ENCODE measurements at regions not wholly inside any gene's neighbourhood (a gene's known extent, or its start where the extent isn't known, plus 50 kb on each side); places are given as distances from the start of the nearest gene placed in this dataset.

DNA sequence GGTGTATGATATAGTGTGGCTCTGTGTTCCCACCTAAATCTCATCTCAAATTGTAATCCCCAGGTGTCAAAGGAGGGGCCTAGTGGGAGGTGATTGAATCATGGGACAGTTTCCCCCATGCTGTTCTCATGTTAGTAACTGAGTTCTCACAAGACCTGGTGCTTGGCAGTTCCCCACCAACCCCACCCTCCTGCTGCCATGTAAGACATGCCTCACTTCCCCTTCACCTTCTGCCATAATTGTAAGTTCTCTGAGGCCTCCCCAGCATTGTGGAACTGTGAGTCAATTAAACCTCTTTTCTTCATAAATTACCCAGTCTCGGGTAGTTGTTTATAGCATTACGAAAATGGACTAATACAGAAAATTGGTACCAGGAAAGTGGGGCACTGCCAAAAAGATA is 1705.3 kb downstream of the NCAM2 start:
- 33 to 100% (median 100%) methylated on average over 1 to 2 of the region's 2 CpGs; no CpG with 5 or more reads in 2 of the 10 experiments for WGBS, 10 experiments
- ATAC-seq (replicated peaks in 6 of 8) = no peak

GRCh38 chr21:22710721-22711120 is 1712.5 kb downstream of the NCAM2 start:
- Histone ChIP-seq H3K27ac (no peak overlapping the region), H3K4me1 (replicated peaks in 1 of 2) (no peaks in the 10 kb centered on the region), H3K4me3 (no peak overlapping the region)
- in situ Hi-C loops (cut with MboI; ENCODE audit: low pct_unique_long_range_greater_than_20kb in 2 of 9, low sequenced_read_pairs in 9 of 9, unreplicated experiment in 9 of 9) = no loop called here
- WGBS, 10 experiments = 0 to 100% (median 60%) methylated on average over 1 to 3 of the region's 3 CpGs
- no peak for ATAC-seq (replicated peaks in 6 of 8)

More for the DNA sequence above, 1705.3 kb downstream of the NCAM2 start:
- no peaks in the 10 kb centered on the region for H3K4me1 ChIP-seq (replicated peaks in 1 of 2)
- no peak overlapping the region for H3K27ac ChIP-seq
- in situ Hi-C loops (cut with MboI; ENCODE audit: low pct_unique_long_range_greater_than_20kb in 2 of 9, low sequenced_read_pairs in 9 of 9, unreplicated experiment in 9 of 9) = no loop called here
- H3K4me3 ChIP-seq = no peak overlapping the region

DNA sequence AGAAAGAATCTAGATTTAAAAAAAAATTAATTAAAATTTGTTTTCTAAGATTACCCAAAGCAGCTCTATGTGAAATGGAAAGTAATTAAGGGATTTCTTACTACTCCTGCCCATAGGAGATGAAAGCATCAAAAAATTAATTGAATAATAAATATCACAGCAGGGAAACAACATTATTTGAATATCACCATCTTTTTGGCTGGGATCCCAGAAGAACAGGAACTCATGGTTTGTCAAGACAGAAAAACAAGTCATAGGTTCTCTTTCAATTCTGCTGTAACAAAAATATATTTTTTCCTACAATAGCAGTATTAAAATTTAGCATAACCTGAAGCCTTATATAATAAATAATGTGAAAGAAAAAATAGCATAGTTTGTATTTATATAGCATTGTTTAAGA is 1713.4 kb downstream of the NCAM2 start:
- in situ Hi-C loops (cut with MboI; ENCODE audit: low pct_unique_long_range_greater_than_20kb in 2 of 9, low sequenced_read_pairs in 9 of 9, unreplicated experiment in 9 of 9) = no loop called here
- ATAC-seq (replicated peaks in 6 of 8) = no peak
- Histone ChIP-seq H3K4me3 (no peak overlapping the region), H3K27ac (no peak overlapping the region), H3K4me1 (replicated peaks in 1 of 2) (no peaks in the 10 kb centered on the region)

DNA sequence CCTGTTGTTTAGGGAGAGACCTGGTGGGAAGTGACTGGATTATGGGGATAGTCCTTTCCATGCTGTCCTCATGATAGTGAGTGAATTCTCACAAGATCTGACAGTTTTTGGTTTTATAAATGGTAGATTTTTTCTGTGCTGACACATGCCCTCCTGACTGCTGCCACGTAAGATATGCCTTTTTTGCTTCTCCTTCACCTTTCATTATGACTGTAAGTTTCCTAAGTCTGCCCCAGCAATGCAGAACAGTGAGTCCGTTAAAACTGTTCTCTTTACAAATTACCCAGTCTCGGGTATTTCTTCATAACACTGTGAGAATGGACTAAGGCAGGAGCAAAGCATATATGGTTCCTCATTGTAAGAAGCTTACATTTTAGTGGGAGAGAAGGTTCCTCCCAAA is 1727.2 kb downstream of the NCAM2 start:
- Histone ChIP-seq H3K4me3 (no peak overlapping the region), H3K27ac (no peak overlapping the region), H3K4me1 (replicated peaks in 1 of 2) (no peaks in the 10 kb centered on the region)
- 0 to 89% (median 17%) methylated on average over 2 to 3 of the region's 3 CpGs; no CpG with 5 or more reads in 2 of the 10 experiments for WGBS, 10 experiments
- ATAC-seq (replicated peaks in 6 of 8) = no peak
- in situ Hi-C loops (cut with MboI; ENCODE audit: low pct_unique_long_range_greater_than_20kb in 2 of 9, low sequenced_read_pairs in 9 of 9, unreplicated experiment in 9 of 9) = no loop called here

DNA sequence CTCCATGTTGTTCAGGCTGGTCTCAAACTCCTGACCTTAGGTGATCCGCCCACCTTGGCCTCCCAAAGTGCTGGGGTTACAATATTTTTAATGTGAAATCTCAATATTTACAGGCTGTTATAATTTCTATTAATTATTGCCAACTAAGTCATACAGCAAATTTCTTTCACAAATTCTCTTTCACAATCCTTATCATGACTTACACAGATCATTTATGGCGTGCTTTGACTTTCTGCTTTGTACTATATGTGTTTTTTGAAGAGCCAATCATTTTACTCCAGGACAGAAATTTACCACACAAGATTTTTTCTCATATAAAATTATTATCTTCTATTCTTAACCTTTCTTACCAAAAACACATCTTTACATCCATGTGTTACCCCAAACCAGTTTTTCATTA is 1729.9 kb downstream of the NCAM2 start:
- no peak overlapping the region for H3K4me3 ChIP-seq
- ATAC-seq (replicated peaks in 6 of 8) = no peak
- 0 to 74% (median 15%) methylated on average over 1 to 2 of the region's 2 CpGs; no CpG with 5 or more reads in 1 of the 10 experiments for WGBS, 10 experiments

GRCh38 chr21:22743085-22743484 is 1744.9 kb downstream of the NCAM2 start:
- H3K4me3 ChIP-seq = no peak overlapping the region
- H3K27ac ChIP-seq = no peak overlapping the region
- H3K4me1 ChIP-seq (replicated peaks in 1 of 2) = no peaks in the 10 kb centered on the region
- in situ Hi-C loops (cut with MboI; ENCODE audit: low pct_unique_long_range_greater_than_20kb in 2 of 9, low sequenced_read_pairs in 9 of 9, unreplicated experiment in 9 of 9) = no loop called here
- ATAC-seq (replicated peaks in 6 of 8) = no peak

More for the DNA sequence above, 1729.9 kb downstream of the NCAM2 start:
- Histone ChIP-seq H3K4me1 (replicated peaks in 1 of 2) (no peaks in the 10 kb centered on the region), H3K27ac (no peak overlapping the region)
- in situ Hi-C loops (cut with MboI; ENCODE audit: low pct_unique_long_range_greater_than_20kb in 2 of 9, low sequenced_read_pairs in 9 of 9, unreplicated experiment in 9 of 9) = no loop called here

DNA sequence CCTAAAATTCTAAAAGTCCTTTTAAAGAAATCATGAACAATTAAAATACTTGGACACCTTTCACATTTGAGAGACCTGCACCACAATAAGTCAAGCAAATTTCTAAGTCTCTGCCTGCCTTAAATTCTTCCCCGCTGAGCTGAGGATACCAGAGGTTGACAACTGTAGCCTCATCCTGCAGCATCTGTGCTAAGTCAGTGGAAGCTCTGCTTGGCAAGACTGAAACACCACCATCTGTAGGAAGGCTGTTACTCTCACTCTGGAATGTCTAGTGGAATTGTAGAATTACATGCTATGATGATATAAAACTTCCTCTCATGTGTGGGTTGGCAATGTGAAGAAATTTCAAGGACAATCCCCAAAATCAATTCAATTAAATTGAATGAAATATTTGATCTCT is 1756.5 kb downstream of the NCAM2 start:
- in situ Hi-C loops (cut with MboI; ENCODE audit: low pct_unique_long_range_greater_than_20kb in 2 of 9, low sequenced_read_pairs in 9 of 9, unreplicated experiment in 9 of 9) = no loop called here

DNA sequence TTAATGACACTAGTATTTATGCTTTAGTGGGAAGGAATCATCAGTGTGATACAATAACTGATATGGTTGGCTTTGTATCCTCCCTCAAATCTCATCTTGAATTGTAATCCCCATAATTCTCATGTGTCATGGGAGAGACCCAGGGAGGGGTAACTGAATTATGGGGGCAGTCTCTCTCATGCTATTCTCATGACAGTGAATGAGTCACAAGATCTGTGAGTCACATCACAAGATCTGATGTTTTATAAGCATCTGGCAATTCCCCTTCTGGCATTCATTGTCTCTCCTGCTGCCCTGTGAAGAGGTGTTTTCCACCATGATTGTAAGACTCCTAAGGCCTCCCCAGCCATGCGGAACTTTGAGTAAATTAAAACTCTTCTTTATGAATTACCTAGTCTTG is 1760.3 kb downstream of the NCAM2 start:
- H3K27ac ChIP-seq = no peak overlapping the region
- H3K4me3 ChIP-seq = no peak overlapping the region
- peak in 4 of 8 experiments; percentile 56 to 87 (median 62) for ATAC-seq (replicated peaks in 6 of 8)
- H3K4me1 ChIP-seq (replicated peaks in 1 of 2) = peaks cover 0 to 4% of the 10 kb centered on the region in 2 donors
- 40 to 100% (median 100%) methylated on average over 1 of the region's 1 CpG; no CpG with 5 or more reads in 3 of the 10 experiments for WGBS, 10 experiments
- in situ Hi-C loops (cut with MboI; ENCODE audit: low pct_unique_long_range_greater_than_20kb in 2 of 9, low sequenced_read_pairs in 9 of 9, unreplicated experiment in 9 of 9) = no loop called here

More for the DNA sequence above, 1756.5 kb downstream of the NCAM2 start:
- H3K4me1 ChIP-seq (replicated peaks in 1 of 2) = no peaks in the 10 kb centered on the region
- ATAC-seq (replicated peaks in 6 of 8) = no peak
- no peak overlapping the region for H3K27ac ChIP-seq
- H3K4me3 ChIP-seq = no peak overlapping the region
- 0 to 88% (median 14%) methylated on average over 1 of the region's 1 CpG; no CpG with 5 or more reads in 3 of the 10 experiments for WGBS, 10 experiments

DNA sequence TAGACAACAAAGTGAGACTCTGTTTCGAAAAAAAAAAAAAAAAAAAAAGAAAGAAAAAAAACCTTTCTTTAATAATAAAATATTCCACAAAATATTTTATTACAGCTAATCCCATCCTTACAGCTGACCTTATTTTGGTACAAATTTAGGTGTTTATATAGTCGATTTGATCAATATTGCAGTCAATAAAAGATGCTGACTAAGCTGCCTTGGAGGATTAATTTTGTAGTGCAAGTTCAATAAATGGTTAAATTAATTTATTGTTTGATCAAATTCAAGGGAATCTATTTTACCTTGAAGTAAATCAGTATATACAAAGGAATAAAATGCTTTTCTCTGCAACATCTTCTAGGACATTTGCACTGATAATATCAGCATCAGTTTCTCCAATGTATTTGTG is 1764.3 kb downstream of the NCAM2 start:
- 0 to 100% (median 79%) methylated on average over 1 to 2 of the region's 2 CpGs for WGBS, 10 experiments
- peaks cover 0 to 4% of the 10 kb centered on the region in 2 donors for H3K4me1 ChIP-seq (replicated peaks in 1 of 2)
- no peak overlapping the region for H3K27ac ChIP-seq
- in situ Hi-C loops (cut with MboI; ENCODE audit: low pct_unique_long_range_greater_than_20kb in 2 of 9, low sequenced_read_pairs in 9 of 9, unreplicated experiment in 9 of 9) = no loop called here
- no peak for ATAC-seq (replicated peaks in 6 of 8)
- H3K4me3 ChIP-seq = no peak overlapping the region

DNA sequence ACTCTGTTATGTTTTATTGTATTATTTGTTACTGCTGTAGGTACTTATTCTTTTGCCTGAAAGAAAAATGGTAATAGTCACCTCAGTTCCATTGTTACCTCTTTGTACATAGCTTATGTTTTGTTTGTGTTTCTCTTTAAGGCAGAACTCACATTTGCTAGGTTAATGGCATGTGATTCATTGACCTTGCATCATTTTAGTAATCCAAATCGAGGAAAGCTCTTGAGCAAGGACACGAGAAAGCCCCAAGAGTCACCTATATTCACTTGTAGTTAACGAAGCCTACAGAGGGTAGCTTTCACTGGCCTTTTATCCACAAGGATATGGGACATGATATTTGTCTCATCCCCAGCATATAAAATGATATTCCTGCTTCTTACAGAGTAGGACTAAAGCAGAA is 1765.2 kb downstream of the NCAM2 start:
- WGBS, 10 experiments = 0 to 83% (median 10%) methylated on average over 1 to 3 of the region's 3 CpGs; no CpG with 5 or more reads in 3 of the 10 experiments
- Histone ChIP-seq H3K4me1 (replicated peaks in 1 of 2) (peaks cover 0 to 4% of the 10 kb centered on the region in 2 donors), H3K4me3 (no peak overlapping the region), H3K27ac (no peak overlapping the region)
- in situ Hi-C loops (cut with MboI; ENCODE audit: low pct_unique_long_range_greater_than_20kb in 2 of 9, low sequenced_read_pairs in 9 of 9, unreplicated experiment in 9 of 9) = no loop called here
- ATAC-seq (replicated peaks in 6 of 8) = no peak

- 0 to 92% (median 37%) methylated on average over 1 to 3 of the region's 3 CpGs for WGBS, 10 experiments
- Histone ChIP-seq H3K4me3 (no peak overlapping the region), H3K27ac (no peak overlapping the region), H3K4me1 (replicated peaks in 1 of 2) (peaks cover 0 to 4% of the 10 kb centered on the region in 2 donors)
- ATAC-seq (replicated peaks in 6 of 8) = no peak
- in situ Hi-C loops (cut with MboI; ENCODE audit: low pct_unique_long_range_greater_than_20kb in 2 of 9, low sequenced_read_pairs in 9 of 9, unreplicated experiment in 9 of 9) = no loop called here
These were observed 1766.0 kb downstream of the NCAM2 start for GRCh38 chr21:22764222-22764621.

DNA sequence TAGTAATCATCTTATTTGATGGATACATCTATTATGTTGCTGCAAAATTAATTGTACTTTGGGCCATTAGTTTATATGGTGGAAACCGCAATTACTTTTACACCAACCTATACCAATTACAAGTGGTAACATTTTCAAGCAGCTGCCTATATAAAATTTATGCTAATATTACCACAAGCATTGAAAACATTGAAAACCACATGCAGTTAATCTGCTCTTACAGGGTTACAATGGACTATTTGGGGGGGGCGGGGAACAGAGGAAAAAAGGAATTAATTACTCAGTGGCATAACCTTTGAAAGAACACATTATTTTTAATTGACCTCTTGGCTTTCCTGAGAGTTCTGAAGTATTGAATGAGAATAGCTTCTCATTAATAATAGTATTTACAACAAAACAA is 1793.2 kb downstream of the NCAM2 start:
- in situ Hi-C loops (cut with MboI; ENCODE audit: low pct_unique_long_range_greater_than_20kb in 2 of 9, low sequenced_read_pairs in 9 of 9, unreplicated experiment in 9 of 9) = loop anchor here in 2 of 9 experiments (25.0 kb wide), 1 partner anchor 1779 kb away; no protein-coding TSS in a partner anchor
- no peaks in the 10 kb centered on the region for H3K4me1 ChIP-seq (replicated peaks in 1 of 2)
- no peak overlapping the region for H3K4me3 ChIP-seq
- no peak for ATAC-seq (replicated peaks in 6 of 8)
- WGBS, 10 experiments = 12 to 100% (median 74%) methylated on average over 1 to 2 of the region's 2 CpGs
- H3K27ac ChIP-seq = no peak overlapping the region

DNA sequence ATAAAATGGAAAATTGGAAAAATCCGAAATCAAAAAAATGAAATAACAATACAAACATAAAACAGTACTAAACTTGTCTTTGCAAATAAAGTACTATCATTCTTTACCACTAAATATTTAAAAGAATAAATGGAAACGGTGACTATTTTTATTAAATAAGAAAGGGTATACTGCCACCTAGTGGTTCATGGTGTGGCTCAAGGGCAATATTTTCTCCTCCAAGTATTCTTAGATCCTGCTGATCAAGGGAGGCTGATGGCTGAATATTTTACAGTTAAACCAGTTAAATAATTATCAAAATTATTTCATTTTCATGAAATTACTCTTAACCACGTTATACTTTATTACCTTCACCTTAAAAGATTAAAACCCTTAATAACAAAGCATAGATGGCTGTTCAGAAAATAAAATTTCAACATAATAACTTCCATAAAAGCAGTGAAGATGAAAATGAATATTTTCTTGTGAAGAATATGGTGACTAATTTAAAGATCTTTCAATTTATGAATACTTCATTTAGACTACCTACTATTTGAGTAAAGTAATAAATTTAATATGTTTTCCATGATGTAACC is 1793.9 kb downstream of the NCAM2 start:
- peak in 1 of 8 experiments; percentile 35 for ATAC-seq (replicated peaks in 6 of 8)
- WGBS, 10 experiments = 0 to 6% (median 0%) methylated on average over 1 to 3 of the region's 3 CpGs
- Histone ChIP-seq H3K27ac (no peak overlapping the region), H3K4me3 (no peak overlapping the region), H3K4me1 (replicated peaks in 1 of 2) (no peaks in the 10 kb centered on the region)
- in situ Hi-C loops (cut with MboI; ENCODE audit: low pct_unique_long_range_greater_than_20kb in 2 of 9, low sequenced_read_pairs in 9 of 9, unreplicated experiment in 9 of 9) = loop anchor here in 2 of 9 experiments (25.0 kb wide), 1 partner anchor 1780 kb away; no protein-coding TSS in a partner anchor

DNA sequence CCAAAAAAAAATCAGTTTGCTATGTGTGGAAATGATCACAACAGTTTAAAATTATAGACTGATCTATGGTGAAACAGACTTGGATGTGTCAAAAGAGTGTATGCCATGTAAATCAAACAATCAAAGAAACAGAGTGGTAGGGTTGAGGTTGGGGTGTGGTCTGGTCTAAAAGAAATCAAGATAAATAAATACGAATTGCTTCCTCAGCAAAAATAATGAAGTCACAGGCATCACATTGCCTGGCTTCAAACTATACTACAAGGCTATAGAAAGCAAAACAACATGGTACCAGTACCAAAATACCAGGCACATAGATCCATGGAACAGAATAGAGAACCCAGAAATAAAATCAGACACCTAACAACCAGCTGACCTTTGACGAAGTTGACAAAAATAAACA is 1796.9 kb downstream of the NCAM2 start:
- no peak for ATAC-seq (replicated peaks in 6 of 8)
- in situ Hi-C loops (cut with MboI; ENCODE audit: low pct_unique_long_range_greater_than_20kb in 2 of 9, low sequenced_read_pairs in 9 of 9, unreplicated experiment in 9 of 9) = loop anchor here in 2 of 9 experiments (25.0 kb wide), 1 partner anchor 1783 kb away; no protein-coding TSS in a partner anchor
- WGBS, 10 experiments = 0 to 100% (median 64%) methylated on average over 1 to 2 of the region's 2 CpGs
- Histone ChIP-seq H3K4me3 (no peak overlapping the region), H3K4me1 (replicated peaks in 1 of 2) (no peaks in the 10 kb centered on the region), H3K27ac (no peak overlapping the region)

All from motor neuron (in vitro differentiated cells).